MM.1S (cell line): ENCODE measurements at regions not wholly inside any gene's neighbourhood (a gene's known extent, or its start where the extent isn't known, plus 50 kb on each side); places are given as distances from the start of the nearest gene placed in this dataset.

Experiments
- CTCF ChIP-seq: fragments of 300-600 bp; sonication (generic); IDR thresholded peaks from 2 replicates; pipeline ENCODE4 v1.5.1; 2016; ENCODE audit warnings: antibody characterized with exemption, low read length, mixed read lengths
- EZH2 ChIP-seq: fragments of 300-600 bp; sonication (generic); optimal IDR thresholded peaks from 2 replicates; pipeline ENCODE3; 2017; ENCODE audit warnings: low read depth, mild to moderate bottlenecking, antibody characterized with exemption, low read length, mixed read lengths
- EZH2phosphoT487 ChIP-seq: fragments of 300-600 bp; sonication (generic); IDR thresholded peaks from 2 replicates; pipeline ENCODE4 v1.6.1; 2018; ENCODE audit warnings: antibody characterized with exemption, low read length

GRCh38 chr4:163271555-163272127 lies 60.8 kb downstream of the NPY1R start:
- TF ChIP-seq CTCF: no peak
- no peak for TF ChIP-seq EZH2
- no peak for TF ChIP-seq EZH2phosphoT487
